Cardiac septum (tissue), 1 donor: ENCODE measurements at regions not wholly inside any gene's neighbourhood (a gene's known extent, or its start where the extent isn't known, plus 50 kb on each side); places are given as distances from the start of the nearest gene placed in this dataset.
"Not testable (repeated sequence)": the region's sequence is repeated elsewhere in the genome, so short reads cannot be mapped to it uniquely, and the experiment has no call there.

ENCODE experiments used
- DNase-seq: peaks from one replicate; pipeline ENCODE4 v3.0.0-alpha.2; 2020; ENCODE audit warnings: low spot score
- intact Hi-C: fragments of 100-400 bp; cut with DNase I; formaldehyde crosslinking; loops from one replicate; pipeline ENCODE4 v1.14.0; 2022
- donor health status: DM: no; HTN: no; CAD: no.

- intact Hi-C loops = no loop called here
- no peak for DNase-seq
These were observed 185.8 kb upstream of the SLIT2 start for GRCh38 chr4:20065952-20066351.

- intact Hi-C loops, DNase-seq: not testable (repeated sequence)
These were observed 188.8 kb upstream of the SLIT2 start for GRCh38 chr4:20062857-20063256.

GRCh38 chr4:20062054-20062453, 189.7 kb upstream of the SLIT2 start:
- intact Hi-C loops = no loop called here

GRCh38 chr4:20050768-20051167, 200.9 kb upstream of the SLIT2 start:
- intact Hi-C loops = no loop called here
- DNase-seq = no peak

More at GRCh38 chr4:20062054-20062453, 189.7 kb upstream of the SLIT2 start:
- DNase-seq = no peak

GRCh38 chr4:20049889-20050288, 201.8 kb upstream of the SLIT2 start:
- no peak for DNase-seq
- intact Hi-C loops = no loop called here

- no peak for DNase-seq
- intact Hi-C loops = no loop called here
These were observed 204.6 kb upstream of the SLIT2 start for GRCh38 chr4:20046931-20047677.

GRCh38 chr4:20046179-20046578, 205.5 kb upstream of the SLIT2 start:
- intact Hi-C loops = no loop called here
- no peak for DNase-seq

GRCh38 chr4:20044966-20045365, 206.7 kb upstream of the SLIT2 start:
- intact Hi-C loops = no loop called here
- no peak for DNase-seq

GRCh38 chr4:20044502-20044911, 207.2 kb upstream of the SLIT2 start:
- intact Hi-C loops = no loop called here
- DNase-seq = no peak

- intact Hi-C loops = no loop called here
These were observed 207.7 kb upstream of the SLIT2 start for GRCh38 chr4:20043991-20044390.

GRCh38 chr4:20042769-20043168, 208.9 kb upstream of the SLIT2 start:
- intact Hi-C loops = no loop called here
- no peak for DNase-seq

More at GRCh38 chr4:20043991-20044390, 207.7 kb upstream of the SLIT2 start:
- DNase-seq = no peak

- DNase-seq = no peak
- intact Hi-C loops = no loop called here
These were observed 209.8 kb upstream of the SLIT2 start for GRCh38 chr4:20041839-20042407.

GRCh38 chr4:20037745-20038144, 214.0 kb upstream of the SLIT2 start:
- no peak for DNase-seq

GRCh38 chr4:20030108-20030507, 221.6 kb upstream of the SLIT2 start:
- intact Hi-C loops = no loop called here
- no peak for DNase-seq

More at GRCh38 chr4:20037745-20038144, 214.0 kb upstream of the SLIT2 start:
- intact Hi-C loops = no loop called here

- intact Hi-C loops = no loop called here
- no peak for DNase-seq
These were observed 223.1 kb upstream of the SLIT2 start for GRCh38 chr4:20028645-20029044.

GRCh38 chr4:20026456-20026855, 225.2 kb upstream of the SLIT2 start:
- DNase-seq = no peak
- intact Hi-C loops = no loop called here

GRCh38 chr4:20022471-20022870, 229.2 kb upstream of the SLIT2 start:
- intact Hi-C loops = no loop called here
- DNase-seq = no peak

- no peak for DNase-seq
- intact Hi-C loops = no loop called here
These were observed 231.6 kb upstream of the SLIT2 start for GRCh38 chr4:20020056-20020455.

- no peak for DNase-seq
- intact Hi-C loops = no loop called here
These were observed 232.2 kb upstream of the SLIT2 start for GRCh38 chr4:20019310-20020015.

- intact Hi-C loops = no loop called here
- DNase-seq = no peak
These were observed 234.0 kb upstream of the SLIT2 start for GRCh38 chr4:20017777-20018115.
